GM21526 (cell line): ENCODE measurements at regions not wholly inside any gene's neighbourhood (a gene's known extent, or its start where the extent isn't known, plus 50 kb on each side); places are given as distances from the start of the nearest gene placed in this dataset.
"Not testable (repeated sequence)": the region's sequence is repeated elsewhere in the genome, so short reads cannot be mapped to it uniquely, and the experiment has no call there.

Experiments
- ATAC-seq: cut with Tn5 transposase; IDR thresholded peaks from one replicate; pipeline ENCODE4 v1.9.1; 2021; ENCODE audit warnings: moderate library complexity; ENCODE audit not compliant: unreplicated experiment, low FRiP score

DNA sequence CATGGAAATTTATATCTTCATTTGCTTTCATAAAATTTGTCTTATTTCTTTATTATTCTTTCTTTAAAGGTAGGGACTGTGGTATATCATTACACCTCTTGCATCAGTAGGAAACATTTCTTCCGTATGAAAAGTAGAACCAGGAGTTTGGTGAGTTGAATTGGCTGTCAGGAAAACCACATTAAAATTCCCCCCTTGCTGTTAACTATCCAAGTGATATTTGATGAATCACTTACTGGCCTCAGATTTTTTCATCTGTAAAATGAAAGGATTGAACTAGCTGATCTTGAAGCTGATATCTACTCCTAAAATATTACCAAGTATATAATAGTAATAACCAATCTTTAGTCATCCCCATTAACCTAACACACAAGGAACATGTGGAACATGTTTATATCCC is 460.9 kb downstream of the GJA1 start:
- ATAC-seq: no peak

- no peak for ATAC-seq
These were observed 461.3 kb downstream of the GJA1 start for GRCh38 chr6:121896771-121897170.

GRCh38 chr6:121897337-121897760 is 461.9 kb downstream of the GJA1 start:
- ATAC-seq: no peak

- no peak for ATAC-seq
These were observed 466.0 kb downstream of the GJA1 start for GRCh38 chr6:121901432-121901831.

- no peak for ATAC-seq
These were observed 469.1 kb downstream of the GJA1 start for GRCh38 chr6:121904559-121904958.

- no peak for ATAC-seq
These were observed 477.5 kb downstream of the GJA1 start for GRCh38 chr6:121912905-121913304.

DNA sequence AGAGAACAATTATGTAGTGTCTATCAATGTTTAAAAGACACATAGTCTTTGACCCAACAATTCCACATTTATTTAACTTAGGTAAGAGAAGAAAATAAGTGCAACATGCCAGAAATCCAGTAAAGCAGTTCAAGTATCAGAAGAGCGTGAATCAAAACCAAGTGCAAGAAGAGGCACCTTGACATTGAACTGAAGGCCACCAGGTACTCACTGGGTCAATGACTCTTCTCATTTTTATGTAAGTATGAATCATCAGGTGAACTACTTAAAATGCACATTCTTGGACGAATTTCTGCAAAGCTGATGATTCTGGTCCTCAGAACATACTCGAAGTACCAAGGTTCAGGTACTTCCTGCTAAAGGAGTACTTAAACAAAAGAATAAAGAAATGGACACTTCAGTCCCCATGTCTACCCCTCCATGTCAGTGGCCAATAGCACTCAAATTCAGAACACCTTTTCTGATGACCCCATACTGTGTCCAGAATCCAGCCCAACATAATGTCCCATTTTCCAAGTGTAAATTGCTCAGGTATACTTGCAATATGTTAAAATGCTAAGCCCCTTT is 481.9 kb downstream of the GJA1 start:
- ATAC-seq: no peak

GRCh38 chr6:121917834-121918559 is 481.5 kb upstream of the HSF2 start:
- no peak for ATAC-seq

- ATAC-seq: no peak
These were observed 478.8 kb upstream of the HSF2 start for GRCh38 chr6:121920616-121921015.

DNA sequence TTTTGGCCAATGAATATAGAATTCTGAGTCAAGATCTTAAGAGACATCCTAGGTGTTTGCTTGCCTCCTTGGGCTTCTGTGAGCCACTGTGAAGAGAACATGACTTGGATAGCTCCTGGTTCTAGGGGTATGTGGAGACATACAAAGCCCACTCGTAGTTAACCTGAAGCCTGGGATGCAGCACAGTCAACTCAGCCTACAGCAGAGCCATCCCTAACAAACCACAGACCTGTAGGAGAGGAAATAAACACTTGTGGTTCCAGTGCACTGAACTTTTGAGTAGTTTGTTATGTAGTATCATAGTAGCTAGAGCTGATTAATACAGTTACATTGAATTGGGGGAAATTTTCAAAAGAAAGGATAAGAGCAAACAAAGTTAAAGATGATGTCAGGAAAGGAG is 474.4 kb upstream of the HSF2 start:
- ATAC-seq: no peak

DNA sequence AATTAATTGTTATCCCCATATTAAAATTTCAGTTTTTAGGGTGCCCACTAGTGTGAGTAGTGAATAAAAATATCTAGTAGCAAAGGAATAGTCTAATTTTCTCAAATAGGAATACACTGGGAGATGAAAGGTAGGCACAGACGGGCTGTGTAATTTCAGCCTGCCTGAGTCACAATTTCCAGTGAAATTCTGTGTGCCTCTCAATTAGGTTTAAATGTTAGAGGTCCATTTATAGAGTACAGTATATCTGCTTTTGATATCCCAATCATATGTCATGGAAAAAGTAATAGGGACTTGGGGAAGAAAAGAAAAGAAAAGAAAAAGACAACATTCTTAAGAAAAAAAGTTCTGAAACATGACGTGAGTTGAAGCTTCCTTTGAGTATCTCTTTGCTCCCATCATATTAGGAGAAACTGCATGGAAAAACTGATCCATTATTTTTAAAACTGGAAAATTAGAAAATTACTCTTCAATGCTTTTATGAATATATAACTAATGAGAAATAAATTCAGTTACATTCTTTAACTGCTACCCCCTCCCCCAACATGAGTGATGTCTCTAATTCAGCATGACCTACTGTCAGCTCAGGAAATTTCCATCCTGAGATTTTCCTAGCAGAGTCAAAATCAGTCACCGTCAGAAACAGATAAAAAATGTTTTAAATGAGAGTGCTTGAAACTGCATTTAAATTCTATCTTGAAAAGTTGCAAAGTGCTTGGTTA is 473.8 kb upstream of the HSF2 start:
- no peak for ATAC-seq

DNA sequence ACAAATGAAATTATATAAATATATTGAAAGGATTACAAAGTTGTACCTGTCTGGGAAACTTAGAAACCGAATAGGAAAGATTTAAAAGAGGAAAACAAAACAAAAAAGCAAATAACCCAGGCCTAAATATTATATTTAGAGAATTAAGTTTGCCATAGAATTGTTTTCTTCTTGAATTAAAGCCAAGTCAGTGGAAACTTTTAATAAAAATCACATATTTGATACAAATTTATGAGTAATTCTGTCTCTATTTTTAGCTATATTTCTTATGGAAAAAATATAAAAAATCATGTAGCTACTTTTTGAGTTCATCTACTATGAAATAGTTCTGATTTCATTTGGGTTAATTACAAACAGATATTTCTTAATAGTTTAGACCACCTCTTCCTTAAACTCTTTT is 470.2 kb upstream of the HSF2 start:
- no peak for ATAC-seq

DNA sequence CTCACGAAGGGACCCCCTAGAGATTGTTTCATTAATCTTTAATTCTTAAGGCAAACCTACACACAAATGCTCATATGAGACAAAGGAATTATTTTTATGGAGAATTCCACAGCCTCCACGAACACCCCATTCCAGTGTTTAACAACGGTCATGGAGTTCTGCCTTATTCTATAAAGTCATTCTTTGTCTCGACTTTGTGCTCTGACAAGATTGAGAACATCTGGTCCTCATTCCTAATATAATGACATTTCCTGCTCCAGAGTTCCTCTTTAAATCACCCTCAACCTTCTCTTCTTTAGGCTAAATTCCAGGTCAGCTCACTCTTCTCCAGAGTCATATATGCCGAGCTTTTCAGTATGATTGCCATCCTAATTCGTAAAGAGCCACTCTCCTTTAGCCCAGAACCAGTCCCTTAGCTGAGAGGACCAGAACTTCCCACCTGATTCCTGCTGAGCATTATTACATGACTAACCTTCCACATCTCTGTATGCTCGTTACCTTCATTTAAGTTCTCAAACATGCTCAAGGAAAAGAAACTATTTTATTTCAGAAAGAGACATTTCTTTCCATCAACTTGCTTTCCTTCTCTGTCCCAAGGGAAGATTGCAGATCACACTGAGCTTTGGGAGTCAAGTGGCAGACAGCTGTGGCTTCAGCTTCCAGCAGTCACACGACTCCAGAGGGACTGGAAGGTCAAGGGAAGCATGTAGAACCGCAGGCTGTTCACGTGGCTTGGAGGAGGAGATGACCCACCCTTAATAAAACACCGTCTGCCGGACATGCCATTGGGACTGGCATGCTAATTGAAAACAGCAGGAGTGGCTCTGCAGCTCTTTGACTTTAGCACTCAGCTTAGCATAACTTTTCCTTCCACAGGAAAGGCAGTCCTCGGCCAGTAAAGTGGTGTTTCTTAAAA is 467.1 kb upstream of the HSF2 start:
- no peak for ATAC-seq

DNA sequence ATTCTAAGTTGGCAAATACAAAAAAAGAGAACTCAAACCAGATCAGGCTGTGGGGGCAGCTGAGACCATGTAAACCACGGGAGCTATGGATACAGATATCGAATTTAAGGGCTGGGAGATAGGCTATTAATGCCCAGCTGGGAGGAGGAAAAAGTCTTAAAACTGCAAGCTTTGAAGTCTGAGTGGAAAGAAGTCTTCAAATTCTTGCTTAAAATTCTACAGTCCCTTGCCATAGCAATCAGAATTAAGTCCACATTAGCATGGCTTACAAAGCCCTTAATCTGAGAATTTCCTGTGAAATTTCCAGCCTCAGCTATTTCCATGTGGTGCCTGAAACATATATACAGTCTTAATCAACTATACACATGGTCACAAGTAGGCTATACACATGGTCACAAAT is 465.0 kb upstream of the HSF2 start:
- no peak for ATAC-seq

DNA sequence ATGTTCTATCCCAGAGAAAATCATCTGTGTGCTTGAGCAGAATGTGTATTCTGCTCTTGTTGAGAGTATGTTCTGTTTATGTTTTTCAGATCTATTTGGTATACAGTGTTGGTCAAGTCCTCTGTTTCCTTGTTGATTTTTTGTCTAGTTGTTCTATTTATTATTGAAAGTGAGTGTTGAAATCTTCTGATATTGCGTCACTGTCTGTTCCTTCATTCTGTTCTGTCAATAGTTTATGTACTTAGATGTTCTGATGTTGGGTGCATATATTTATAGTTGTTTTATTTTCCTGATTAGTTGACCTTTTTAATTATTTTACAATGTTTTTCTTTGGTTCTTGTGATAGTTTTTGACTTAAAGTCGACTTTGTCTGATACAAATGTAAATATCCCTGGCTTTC is 458.7 kb upstream of the HSF2 start:
- no peak for ATAC-seq

GRCh38 chr6:121944354-121944753 is 455.1 kb upstream of the HSF2 start:
- ATAC-seq: no peak

- no peak for ATAC-seq
These were observed 448.3 kb upstream of the HSF2 start for GRCh38 chr6:121951123-121951522.

DNA sequence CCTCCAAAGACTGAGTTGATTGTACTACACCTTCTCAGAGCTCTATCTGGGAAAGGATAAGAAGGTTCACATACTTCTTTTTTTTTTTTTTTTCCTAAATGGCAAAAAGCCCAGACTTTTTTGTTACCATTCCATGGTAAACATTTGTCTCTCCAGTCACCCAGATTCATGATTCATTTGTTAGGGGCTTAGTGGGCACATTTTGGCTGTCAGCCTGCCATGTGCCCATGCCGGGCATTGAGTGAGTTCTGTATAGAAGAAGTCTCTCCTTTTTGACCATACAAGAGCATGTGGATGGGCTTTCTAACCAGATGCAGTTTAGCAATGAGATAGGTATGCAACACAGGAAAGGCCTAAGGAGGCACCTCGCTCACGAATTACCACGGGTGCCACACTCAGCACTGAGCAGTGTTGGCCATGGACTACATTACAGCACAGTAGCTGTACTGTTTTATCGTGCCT is 447.5 kb upstream of the HSF2 start:
- no peak for ATAC-seq

DNA sequence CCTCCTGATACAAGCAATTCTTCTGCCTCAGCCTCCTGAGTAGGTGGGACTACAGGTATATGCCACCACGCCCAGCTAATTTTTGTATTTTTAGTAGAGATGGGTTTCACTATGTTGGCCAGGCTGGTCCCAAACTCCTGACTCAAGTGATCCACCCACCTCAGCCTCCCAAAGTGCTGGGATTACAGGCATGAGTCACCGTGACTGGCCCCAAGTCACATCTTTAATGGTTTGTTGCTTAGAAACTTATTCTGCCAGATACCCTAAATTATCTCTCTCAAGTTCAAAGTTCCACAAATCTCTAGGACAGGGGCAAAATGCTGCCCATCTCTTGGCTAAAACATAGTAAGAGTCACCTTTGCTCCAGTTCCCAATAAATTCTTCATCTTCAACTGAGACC is 444.1 kb upstream of the HSF2 start:
- not testable (repeated sequence) for ATAC-seq

GRCh38 chr6:121956782-121957181 is 442.7 kb upstream of the HSF2 start:
- ATAC-seq: no peak

- no peak for ATAC-seq
These were observed 440.0 kb upstream of the HSF2 start for GRCh38 chr6:121959501-121959900.
